ENCODE measurements at regions not wholly inside any gene's neighbourhood (a gene's known extent, or its start where the extent isn't known, plus 50 kb on each side); places are given as distances from the start of the nearest gene placed in this dataset.

DNA sequence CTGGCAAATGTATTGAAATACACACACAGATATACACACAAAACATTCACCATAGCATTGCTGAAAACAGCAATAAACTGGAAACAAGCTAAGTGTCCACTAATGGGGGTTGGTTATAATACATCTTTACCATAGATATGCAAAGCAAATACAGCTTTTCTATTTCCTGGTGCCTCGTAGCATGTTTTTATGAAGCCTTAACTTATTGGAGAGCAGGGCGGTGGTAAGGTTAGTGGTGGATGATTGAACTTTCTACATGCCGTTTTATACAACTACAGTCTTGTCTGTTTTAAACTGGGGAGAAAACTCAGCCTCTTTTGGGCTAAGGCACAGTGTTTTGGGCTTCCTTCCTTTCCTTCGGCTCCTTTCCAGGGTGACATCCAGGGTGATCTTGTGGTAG is 104.5 kb downstream of the NR2F2 start:
- in situ Hi-C loops (cut with MboI; ENCODE audit: low sequenced_read_pairs, unreplicated experiment): no loop called here
- no peak for DNase-seq (ENCODE audit: low spot score)
- TF ChIP-seq, protein P1, sequence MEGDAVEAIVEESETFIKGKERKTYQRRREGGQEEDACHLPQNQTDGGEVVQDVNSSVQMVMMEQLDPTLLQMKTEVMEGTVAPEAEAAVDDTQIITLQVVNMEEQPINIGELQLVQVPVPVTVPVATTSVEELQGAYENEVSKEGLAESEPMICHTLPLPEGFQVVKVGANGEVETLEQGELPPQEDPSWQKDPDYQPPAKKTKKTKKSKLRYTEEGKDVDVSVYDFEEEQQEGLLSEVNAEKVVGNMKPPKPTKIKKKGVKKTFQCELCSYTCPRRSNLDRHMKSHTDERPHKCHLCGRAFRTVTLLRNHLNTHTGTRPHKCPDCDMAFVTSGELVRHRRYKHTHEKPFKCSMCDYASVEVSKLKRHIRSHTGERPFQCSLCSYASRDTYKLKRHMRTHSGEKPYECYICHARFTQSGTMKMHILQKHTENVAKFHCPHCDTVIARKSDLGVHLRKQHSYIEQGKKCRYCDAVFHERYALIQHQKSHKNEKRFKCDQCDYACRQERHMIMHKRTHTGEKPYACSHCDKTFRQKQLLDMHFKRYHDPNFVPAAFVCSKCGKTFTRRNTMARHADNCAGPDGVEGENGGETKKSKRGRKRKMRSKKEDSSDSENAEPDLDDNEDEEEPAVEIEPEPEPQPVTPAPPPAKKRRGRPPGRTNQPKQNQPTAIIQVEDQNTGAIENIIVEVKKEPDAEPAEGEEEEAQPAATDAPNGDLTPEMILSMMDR (IDR thresholded peaks at IDR 0.05; ENCODE audit: borderline replicate concordance, control extremely low read depth, extremely low read depth, insufficient read depth, missing control alignments): no peak

DNA sequence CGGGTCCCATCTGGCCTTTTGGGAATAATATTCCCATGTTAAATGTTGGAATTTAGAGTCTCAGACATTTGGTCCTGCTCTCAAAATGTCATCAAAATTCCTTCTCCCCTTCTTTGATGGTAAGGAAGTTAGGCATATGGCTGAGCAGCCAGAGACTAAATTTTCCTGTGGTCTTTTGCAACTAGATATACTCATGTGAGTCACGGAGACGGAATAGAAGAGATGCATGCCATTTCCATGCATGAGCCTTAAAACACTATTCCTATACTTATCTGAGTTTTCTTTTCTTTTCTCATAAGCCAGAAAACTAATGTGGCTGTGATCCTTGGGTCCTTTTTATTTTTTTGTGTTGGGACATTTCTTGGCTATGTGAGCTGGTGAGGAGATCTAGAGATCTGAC is 105.3 kb downstream of the NR2F2 start:
- no peak for DNase-seq (ENCODE audit: low spot score)
- in situ Hi-C loops (cut with MboI; ENCODE audit: low sequenced_read_pairs, unreplicated experiment): no loop called here
- TF ChIP-seq, protein P1 (IDR thresholded peaks at IDR 0.05; ENCODE audit: borderline replicate concordance, control extremely low read depth, extremely low read depth, insufficient read depth, missing control alignments): no peak

DNA sequence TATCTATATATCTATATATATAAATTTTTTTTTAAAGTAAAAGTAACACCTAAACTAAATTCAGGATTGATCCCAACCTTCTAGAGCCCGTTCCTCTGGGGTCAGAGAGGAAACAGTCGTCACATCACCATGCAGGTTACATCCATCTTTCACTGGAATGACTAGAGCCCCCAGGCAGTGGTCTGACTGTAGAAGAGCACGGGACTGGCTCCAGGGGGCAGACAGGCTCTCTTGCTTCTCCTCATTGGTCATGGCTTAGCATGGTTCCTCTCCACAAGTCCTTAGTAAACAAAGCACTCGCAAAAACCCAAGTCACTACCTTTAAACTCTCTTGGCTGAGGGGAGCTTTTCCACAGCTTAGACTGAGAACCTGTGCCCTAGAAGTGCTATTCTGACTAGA is 110.5 kb downstream of the NR2F2 start:
- in situ Hi-C loops (cut with MboI; ENCODE audit: low sequenced_read_pairs, unreplicated experiment): no loop called here
- TF ChIP-seq, protein P1 (IDR thresholded peaks at IDR 0.05; ENCODE audit: borderline replicate concordance, control extremely low read depth, extremely low read depth, insufficient read depth, missing control alignments): no peak
- DNase-seq (ENCODE audit: low spot score): no peak

DNA sequence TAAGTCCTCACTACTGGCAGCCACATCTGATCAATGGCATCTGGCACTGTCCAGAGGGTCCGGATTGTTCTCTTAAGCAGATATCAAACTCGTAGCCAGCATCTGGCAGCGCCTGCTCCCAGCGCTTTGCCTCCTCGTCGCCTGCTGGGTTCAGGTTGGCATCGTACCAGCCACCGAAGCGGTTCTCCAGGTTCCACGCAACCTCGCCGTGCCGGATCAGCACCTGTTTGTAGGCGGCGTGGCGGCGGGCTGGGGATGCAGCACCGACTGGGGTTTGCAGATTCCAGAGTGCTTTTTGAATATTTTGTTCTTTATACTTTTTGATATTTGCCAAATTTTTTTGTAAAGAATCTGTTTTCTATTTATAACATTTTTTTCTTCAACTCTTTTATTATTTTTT is 111.6 kb downstream of the NR2F2 start:
- DNase-seq (ENCODE audit: low spot score): no peak
- in situ Hi-C loops (cut with MboI; ENCODE audit: low sequenced_read_pairs, unreplicated experiment): no loop called here
- TF ChIP-seq, protein P1 (IDR thresholded peaks at IDR 0.05; ENCODE audit: borderline replicate concordance, control extremely low read depth, extremely low read depth, insufficient read depth, missing control alignments): no peak

DNA sequence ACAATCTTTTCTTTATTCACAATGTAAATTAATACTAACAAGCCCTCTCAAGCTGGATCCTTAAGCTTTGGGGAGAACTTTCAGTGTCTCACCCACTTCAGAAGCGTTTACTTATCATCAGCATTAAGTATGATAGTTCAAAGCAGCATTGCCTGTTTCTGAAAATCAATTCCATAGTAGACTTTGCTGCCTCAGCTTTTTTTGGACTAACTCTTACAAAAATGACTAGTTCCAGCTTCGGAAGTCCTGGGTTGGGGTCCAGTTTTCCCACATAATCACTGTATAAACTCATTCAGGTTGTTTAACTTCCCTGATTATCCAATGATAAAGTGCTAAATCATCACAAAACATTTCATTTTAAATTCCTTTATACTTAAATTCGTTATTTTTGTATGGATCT is 114.4 kb downstream of the NR2F2 start:
- in situ Hi-C loops (cut with MboI; ENCODE audit: low sequenced_read_pairs, unreplicated experiment): no loop called here
- no peak for DNase-seq (ENCODE audit: low spot score)
- TF ChIP-seq, protein P1 (IDR thresholded peaks at IDR 0.05; ENCODE audit: borderline replicate concordance, control extremely low read depth, extremely low read depth, insufficient read depth, missing control alignments): no peak

DNA sequence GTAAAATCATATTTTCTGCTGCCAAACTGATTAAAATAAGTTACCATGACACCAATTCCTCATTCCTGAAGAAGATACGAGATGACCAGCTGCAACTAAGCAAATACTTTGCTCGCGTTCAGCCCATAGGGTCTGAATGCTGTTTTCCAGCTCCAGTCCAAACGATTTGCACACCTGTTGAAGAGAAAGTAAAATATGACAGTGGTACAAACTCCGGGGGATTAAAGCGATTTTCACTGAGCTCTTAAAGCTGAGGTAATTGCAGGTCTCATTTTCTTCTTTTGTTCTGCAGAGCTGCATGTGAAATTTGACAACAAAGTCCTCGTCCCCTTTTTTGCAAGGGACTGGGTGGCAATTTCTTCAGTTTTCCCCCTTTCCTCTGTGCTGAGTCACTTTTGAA is 118.4 kb downstream of the NR2F2 start:
- DNase-seq (ENCODE audit: low spot score): no peak
- TF ChIP-seq, protein P1 (IDR thresholded peaks at IDR 0.05; ENCODE audit: borderline replicate concordance, control extremely low read depth, extremely low read depth, insufficient read depth, missing control alignments): no peak
- in situ Hi-C loops (cut with MboI; ENCODE audit: low sequenced_read_pairs, unreplicated experiment): no loop called here

DNA sequence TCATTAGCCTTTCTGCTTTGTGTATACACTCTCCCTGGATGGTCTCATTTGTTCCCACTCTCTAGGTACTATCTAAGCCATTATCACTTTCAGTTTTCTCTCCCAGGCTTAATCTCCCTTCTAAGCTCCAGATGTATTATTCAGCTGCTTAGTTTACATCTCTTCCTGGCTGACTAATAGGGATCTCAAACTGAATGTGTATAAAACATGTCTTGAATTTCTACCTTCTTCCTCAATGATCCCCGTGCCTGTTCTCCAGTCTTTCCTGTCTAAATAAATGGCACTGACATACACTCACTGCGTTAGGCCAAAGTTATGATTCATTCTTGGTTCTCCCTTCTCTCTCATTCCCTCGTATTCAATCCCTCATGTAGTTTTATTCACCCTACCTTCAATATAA is 127.3 kb downstream of the NR2F2 start:
- TF ChIP-seq, protein P1 (IDR thresholded peaks at IDR 0.05; ENCODE audit: borderline replicate concordance, control extremely low read depth, extremely low read depth, insufficient read depth, missing control alignments): no peak
- in situ Hi-C loops (cut with MboI; ENCODE audit: low sequenced_read_pairs, unreplicated experiment): no loop called here
- DNase-seq (ENCODE audit: low spot score): no peak

All from GM13976 (cell line).